Gastroesophageal sphincter (tissue), 3 donors: ENCODE measurements at regions not wholly inside any gene's neighbourhood (a gene's known extent, or its start where the extent isn't known, plus 50 kb on each side); places are given as distances from the start of the nearest gene placed in this dataset.

Experiments used
- CTCF ChIP-seq, 4 experiments: fragments of 200-600 bp in 2 of 4; fragments of 450-650 bp in 2 of 4; sonication (generic) in 1 of 4; IDR thresholded peaks; one replicate each; pipeline ENCODE4 v1.5.1; 2017 to 2019; ENCODE audit warnings: antibody characterized with exemption in 4 of 4, mild to moderate bottlenecking in 2 of 4, moderate library complexity in 2 of 4
- EP300 ChIP-seq: sonication (generic); formaldehyde crosslinking; IDR thresholded peaks from one replicate; pipeline ENCODE4 v1.6.1; 2017; ENCODE audit warnings: antibody characterized with exemption, mild to moderate bottlenecking
- POLR2A ChIP-seq, 2 donors: fragments of 450-650 bp; IDR thresholded peaks; one replicate each; pipeline ENCODE4 v1.6.1; 2017; ENCODE audit warnings: antibody characterized with exemption in 2 of 2, mild to moderate bottlenecking in 2 of 2, moderate library complexity in 1 of 2
- POLR2AphosphoS5 ChIP-seq: sonication (generic); formaldehyde crosslinking; IDR thresholded peaks from one replicate; pipeline ENCODE4 v1.6.1; 2017; ENCODE audit warnings: antibody characterized with exemption

- TF ChIP-seq CTCF (IDR thresholded peaks at IDR 0.05) = no peak
- TF ChIP-seq POLR2A (IDR thresholded peaks at IDR 0.05) = no peak
- no peak for TF ChIP-seq POLR2AphosphoS5
- TF ChIP-seq EP300 = no peak
Measured at GRCh38 chr14:104335611-104336010, 197.2 kb downstream of the KIF26A start.
